GM12865 (cell line): ENCODE measurements at regions not wholly inside any gene's neighbourhood (a gene's known extent, or its start where the extent isn't known, plus 50 kb on each side); places are given as distances from the start of the nearest gene placed in this dataset.

ENCODE experiments used
- DNase-seq: peaks from one replicate; pipeline ENCODE4 v3.0.0; 2010; ENCODE audit warnings: low read depth
- H3K4me3 ChIP-seq: 2 replicates; pipeline ENCODE4 v1.5.1; 2011; ENCODE audit warnings: mild to moderate bottlenecking, low read depth, low read length, control low read depth
- TF ChIP-seq, protein P1 (sequence below): IDR thresholded peaks from 2 replicates; pipeline ENCODE4 v1.5.1; 2011; ENCODE audit warnings: low read length, control low read depth, low read depth, inconsistent platforms; ENCODE audit not compliant: insufficient read depth; ENCODE audit errors: missing control alignments

DNA sequence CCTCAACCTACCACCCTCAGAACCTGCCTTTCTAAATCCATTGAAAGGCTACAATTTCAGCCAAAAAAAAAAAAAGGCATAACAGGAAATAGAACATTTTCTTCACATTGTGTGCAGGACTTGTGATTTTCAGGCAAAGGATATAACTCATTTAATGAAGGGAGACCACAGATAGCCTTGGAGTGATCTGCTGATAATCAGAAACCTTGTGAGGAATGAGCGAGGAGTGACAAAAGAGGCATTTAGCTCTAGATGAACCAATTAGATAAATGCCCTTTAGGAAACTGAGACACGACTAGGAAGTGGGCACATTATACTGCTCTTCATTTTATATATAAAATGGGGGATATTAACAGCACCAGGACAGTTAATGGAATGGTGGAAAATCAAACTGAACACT is 216.5 kb upstream of the GRIA4 start:
- TF ChIP-seq, protein P1, sequence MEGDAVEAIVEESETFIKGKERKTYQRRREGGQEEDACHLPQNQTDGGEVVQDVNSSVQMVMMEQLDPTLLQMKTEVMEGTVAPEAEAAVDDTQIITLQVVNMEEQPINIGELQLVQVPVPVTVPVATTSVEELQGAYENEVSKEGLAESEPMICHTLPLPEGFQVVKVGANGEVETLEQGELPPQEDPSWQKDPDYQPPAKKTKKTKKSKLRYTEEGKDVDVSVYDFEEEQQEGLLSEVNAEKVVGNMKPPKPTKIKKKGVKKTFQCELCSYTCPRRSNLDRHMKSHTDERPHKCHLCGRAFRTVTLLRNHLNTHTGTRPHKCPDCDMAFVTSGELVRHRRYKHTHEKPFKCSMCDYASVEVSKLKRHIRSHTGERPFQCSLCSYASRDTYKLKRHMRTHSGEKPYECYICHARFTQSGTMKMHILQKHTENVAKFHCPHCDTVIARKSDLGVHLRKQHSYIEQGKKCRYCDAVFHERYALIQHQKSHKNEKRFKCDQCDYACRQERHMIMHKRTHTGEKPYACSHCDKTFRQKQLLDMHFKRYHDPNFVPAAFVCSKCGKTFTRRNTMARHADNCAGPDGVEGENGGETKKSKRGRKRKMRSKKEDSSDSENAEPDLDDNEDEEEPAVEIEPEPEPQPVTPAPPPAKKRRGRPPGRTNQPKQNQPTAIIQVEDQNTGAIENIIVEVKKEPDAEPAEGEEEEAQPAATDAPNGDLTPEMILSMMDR = no peak
- no peak for DNase-seq
- no peak overlapping the region for H3K4me3 ChIP-seq

DNA sequence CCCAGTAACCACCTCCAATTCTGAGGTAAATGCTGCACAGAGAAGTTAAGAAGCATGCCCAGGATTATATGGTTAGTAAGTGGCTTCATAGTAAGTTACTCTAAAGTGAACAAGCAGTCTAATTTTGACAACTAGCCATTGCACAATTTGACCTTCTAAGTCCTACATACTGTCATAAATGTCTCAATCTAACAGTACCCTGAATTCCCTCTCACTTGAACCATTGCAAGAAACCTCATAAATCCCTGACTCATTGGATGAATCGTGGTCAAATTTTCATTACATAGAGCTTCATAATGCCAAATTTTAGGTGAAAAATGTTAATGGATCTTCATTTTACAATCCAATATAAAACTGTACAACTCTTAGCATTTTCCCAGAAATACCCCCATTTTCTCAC is 217.3 kb upstream of the GRIA4 start:
- H3K4me3 ChIP-seq = no peak overlapping the region
- TF ChIP-seq, protein P1 = no peak
- DNase-seq = no peak

DNA sequence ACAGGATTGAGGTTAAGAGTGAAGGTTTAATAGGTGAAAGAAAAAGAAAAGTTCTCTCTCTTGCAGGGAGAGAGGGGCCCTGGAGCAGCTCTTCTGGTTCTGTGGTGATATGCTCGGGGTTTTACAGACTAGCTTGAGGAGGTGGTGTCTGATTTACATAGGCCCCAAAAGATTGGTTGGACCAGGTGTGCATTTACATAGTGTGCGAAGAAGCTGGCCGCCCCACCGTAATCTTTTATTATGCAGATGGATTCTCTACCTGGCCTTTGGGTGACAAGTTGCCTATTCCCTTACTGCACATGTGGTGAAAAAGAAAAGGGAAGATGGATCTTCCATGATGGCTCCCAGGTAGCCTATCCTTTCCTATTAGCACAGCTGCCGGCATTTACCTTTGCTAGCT is 219.9 kb upstream of the GRIA4 start:
- TF ChIP-seq, protein P1 = no peak
- no peak overlapping the region for H3K4me3 ChIP-seq
- DNase-seq = no peak

DNA sequence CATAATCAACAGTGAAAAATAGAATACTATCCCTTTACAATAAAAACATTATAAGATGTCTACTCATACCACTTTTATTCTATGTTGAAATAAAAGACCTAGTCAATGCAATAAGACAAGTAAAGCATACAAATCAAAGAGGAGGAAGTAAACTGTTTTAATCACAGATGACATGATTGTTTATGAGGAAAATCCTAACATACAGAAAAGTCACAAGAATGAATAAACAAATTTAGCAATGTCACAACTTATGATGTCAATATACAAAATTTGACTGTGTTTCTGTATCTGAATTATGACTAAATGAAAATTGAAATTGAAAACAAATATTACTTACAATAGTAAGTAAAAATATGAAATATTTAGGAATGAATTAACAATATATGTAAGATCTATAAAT is 221.9 kb upstream of the GRIA4 start:
- DNase-seq = no peak
- TF ChIP-seq, protein P1 = no peak
- no peak overlapping the region for H3K4me3 ChIP-seq

DNA sequence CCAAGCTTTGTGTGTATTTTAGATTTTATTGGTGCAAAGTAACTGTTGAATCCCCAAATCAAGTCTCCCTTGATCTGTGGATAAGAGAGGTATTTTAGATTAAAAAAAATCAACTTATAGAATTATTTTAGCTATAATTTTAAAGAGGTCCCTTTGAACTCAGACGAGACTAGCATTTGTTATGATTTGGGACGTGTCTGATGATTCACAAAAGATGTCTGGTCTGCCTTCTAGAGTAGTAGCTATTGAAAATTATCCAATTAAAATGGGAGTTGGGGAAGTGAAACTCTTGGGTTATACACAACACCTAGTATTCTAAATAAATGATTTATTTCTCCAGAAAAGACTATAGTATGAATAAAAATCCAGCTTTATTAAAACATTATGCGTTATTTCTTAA is 227.9 kb upstream of the GRIA4 start:
- TF ChIP-seq, protein P1 = no peak
- no peak for DNase-seq
- H3K4me3 ChIP-seq = no peak overlapping the region

DNA sequence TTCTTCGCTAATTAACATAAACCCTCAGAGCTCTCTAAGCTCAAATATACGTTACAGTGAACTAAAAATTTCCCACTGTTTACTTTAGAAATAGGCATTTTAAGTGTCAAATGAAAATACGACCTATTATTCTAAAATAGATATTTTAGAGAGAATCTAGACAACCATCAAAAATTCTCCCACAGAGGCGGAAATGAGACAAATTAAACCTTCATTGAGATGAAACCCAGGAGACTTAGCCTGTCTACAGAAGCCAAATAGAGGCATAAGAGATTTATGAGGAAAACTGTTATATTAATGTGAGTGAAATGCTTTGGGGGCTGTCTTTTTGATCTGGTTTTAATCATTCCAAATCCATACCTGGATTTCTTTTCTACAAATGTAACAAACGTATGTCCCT is 232.0 kb upstream of the GRIA4 start:
- H3K4me3 ChIP-seq = no peak overlapping the region
- DNase-seq = no peak
- TF ChIP-seq, protein P1 = no peak

DNA sequence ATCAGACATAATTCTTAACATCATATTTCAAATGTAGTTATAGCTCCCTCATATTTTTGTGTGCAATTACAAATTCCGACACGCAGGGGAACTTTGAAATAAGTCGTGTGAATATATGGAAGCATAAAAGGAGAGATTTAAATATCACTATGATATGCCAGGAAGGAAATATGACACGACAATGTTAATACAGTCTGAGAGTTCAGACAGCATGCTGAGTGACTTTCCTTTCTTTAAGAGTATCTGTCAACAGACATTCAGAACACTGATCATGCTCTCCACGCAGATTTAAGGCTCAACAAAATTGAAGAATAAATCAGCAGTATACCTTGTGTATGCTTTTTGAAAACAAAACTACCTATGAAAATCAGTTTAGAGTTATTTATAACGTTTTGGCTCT is 232.6 kb upstream of the CARD18 start:
- TF ChIP-seq, protein P1 = no peak
- no peak overlapping the region for H3K4me3 ChIP-seq
- DNase-seq = no peak
